HL-60 (cell line): ENCODE measurements at regions not wholly inside any gene's neighbourhood (a gene's known extent, or its start where the extent isn't known, plus 50 kb on each side); places are given as distances from the start of the nearest gene placed in this dataset.

Experiments used
- DNase-seq, 2 experiments: peaks; one replicate each; pipeline ENCODE4 v3.0.0-alpha.2; 2010 to 2020; ENCODE audit warnings: low read depth in 1 of 2, low spot score in 1 of 2
- H3K27ac ChIP-seq: fragments of 250-450 bp; sonication (Bioruptor Pico); replicated peaks from 2 replicates; pipeline ENCODE4 v1.5.1; 2020; ENCODE audit warnings: mild to moderate bottlenecking, moderate library complexity
- H3K27me3 ChIP-seq: fragments of 250-450 bp; sonication (Bioruptor Pico); 2 replicates; pipeline ENCODE4 v1.5.1; 2021; ENCODE audit warnings: mild to moderate bottlenecking, moderate library complexity; ENCODE audit not compliant: insufficient read depth, poor library complexity, severe bottlenecking
- H3K4me3 ChIP-seq: replicated peaks from 2 replicates; pipeline ENCODE4 v1.5.1; 2011; ENCODE audit warnings: mild to moderate bottlenecking, control low read depth, low read length; ENCODE audit not compliant: insufficient read depth
- GABPA ChIP-seq: IDR thresholded peaks from 2 replicates; pipeline ENCODE4 v1.6.1; 2012; ENCODE audit warnings: low read depth
- POLR2AphosphoS5 ChIP-seq: IDR thresholded peaks from 2 replicates; pipeline ENCODE4 v1.6.1; 2012; ENCODE audit warnings: low read depth
- SPI1 ChIP-seq: IDR thresholded peaks from 2 replicates; pipeline ENCODE4 v1.6.1; 2012; ENCODE audit warnings: low read depth, mild to moderate bottlenecking, borderline replicate concordance
- TF ChIP-seq, protein P1 (sequence below): IDR thresholded peaks from one replicate; pipeline ENCODE4 v1.5.1; 2011; ENCODE audit warnings: low read length, control low read depth, inconsistent platforms; ENCODE audit not compliant: insufficient read depth
- TF ChIP-seq, protein P2 (sequence below): IDR thresholded peaks from 2 replicates; pipeline ENCODE4 v1.6.1; 2012; ENCODE audit warnings: low read depth; ENCODE audit not compliant: insufficient replicate concordance

DNA sequence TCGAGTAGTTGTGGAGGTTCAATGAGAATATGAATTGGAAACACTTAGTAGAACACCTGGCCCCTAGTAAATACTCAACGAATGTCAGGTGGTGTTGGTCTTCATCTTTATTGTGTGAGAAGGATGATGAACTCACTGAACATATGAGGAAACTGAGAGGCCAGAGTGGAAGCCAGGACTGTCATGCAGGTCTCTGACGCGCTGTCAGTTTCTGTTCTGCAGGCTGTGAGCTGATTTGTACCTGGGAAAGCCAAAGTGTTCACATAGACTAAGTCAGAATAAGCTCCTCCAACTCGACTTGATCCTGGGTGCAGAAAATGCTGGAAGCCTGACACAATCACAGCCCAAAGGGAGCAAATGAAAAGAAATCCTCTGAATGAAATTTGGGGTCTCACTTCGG lies 222.2 kb downstream of the LY86 start:
- H3K27ac ChIP-seq, result no peak overlapping the region
- no peak for TF ChIP-seq SPI1
- TF ChIP-seq POLR2AphosphoS5, result no peak
- TF ChIP-seq, protein P1, sequence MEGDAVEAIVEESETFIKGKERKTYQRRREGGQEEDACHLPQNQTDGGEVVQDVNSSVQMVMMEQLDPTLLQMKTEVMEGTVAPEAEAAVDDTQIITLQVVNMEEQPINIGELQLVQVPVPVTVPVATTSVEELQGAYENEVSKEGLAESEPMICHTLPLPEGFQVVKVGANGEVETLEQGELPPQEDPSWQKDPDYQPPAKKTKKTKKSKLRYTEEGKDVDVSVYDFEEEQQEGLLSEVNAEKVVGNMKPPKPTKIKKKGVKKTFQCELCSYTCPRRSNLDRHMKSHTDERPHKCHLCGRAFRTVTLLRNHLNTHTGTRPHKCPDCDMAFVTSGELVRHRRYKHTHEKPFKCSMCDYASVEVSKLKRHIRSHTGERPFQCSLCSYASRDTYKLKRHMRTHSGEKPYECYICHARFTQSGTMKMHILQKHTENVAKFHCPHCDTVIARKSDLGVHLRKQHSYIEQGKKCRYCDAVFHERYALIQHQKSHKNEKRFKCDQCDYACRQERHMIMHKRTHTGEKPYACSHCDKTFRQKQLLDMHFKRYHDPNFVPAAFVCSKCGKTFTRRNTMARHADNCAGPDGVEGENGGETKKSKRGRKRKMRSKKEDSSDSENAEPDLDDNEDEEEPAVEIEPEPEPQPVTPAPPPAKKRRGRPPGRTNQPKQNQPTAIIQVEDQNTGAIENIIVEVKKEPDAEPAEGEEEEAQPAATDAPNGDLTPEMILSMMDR, result no peak
- TF ChIP-seq, protein P2, sequence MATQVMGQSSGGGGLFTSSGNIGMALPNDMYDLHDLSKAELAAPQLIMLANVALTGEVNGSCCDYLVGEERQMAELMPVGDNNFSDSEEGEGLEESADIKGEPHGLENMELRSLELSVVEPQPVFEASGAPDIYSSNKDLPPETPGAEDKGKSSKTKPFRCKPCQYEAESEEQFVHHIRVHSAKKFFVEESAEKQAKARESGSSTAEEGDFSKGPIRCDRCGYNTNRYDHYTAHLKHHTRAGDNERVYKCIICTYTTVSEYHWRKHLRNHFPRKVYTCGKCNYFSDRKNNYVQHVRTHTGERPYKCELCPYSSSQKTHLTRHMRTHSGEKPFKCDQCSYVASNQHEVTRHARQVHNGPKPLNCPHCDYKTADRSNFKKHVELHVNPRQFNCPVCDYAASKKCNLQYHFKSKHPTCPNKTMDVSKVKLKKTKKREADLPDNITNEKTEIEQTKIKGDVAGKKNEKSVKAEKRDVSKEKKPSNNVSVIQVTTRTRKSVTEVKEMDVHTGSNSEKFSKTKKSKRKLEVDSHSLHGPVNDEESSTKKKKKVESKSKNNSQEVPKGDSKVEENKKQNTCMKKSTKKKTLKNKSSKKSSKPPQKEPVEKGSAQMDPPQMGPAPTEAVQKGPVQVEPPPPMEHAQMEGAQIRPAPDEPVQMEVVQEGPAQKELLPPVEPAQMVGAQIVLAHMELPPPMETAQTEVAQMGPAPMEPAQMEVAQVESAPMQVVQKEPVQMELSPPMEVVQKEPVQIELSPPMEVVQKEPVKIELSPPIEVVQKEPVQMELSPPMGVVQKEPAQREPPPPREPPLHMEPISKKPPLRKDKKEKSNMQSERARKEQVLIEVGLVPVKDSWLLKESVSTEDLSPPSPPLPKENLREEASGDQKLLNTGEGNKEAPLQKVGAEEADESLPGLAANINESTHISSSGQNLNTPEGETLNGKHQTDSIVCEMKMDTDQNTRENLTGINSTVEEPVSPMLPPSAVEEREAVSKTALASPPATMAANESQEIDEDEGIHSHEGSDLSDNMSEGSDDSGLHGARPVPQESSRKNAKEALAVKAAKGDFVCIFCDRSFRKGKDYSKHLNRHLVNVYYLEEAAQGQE, result no peak
- TF ChIP-seq GABPA, result no peak
- no peak for DNase-seq
- no peak overlapping the region for H3K4me3 ChIP-seq
- no peaks in the 10 kb centered on the region for H3K27me3 ChIP-seq

DNA sequence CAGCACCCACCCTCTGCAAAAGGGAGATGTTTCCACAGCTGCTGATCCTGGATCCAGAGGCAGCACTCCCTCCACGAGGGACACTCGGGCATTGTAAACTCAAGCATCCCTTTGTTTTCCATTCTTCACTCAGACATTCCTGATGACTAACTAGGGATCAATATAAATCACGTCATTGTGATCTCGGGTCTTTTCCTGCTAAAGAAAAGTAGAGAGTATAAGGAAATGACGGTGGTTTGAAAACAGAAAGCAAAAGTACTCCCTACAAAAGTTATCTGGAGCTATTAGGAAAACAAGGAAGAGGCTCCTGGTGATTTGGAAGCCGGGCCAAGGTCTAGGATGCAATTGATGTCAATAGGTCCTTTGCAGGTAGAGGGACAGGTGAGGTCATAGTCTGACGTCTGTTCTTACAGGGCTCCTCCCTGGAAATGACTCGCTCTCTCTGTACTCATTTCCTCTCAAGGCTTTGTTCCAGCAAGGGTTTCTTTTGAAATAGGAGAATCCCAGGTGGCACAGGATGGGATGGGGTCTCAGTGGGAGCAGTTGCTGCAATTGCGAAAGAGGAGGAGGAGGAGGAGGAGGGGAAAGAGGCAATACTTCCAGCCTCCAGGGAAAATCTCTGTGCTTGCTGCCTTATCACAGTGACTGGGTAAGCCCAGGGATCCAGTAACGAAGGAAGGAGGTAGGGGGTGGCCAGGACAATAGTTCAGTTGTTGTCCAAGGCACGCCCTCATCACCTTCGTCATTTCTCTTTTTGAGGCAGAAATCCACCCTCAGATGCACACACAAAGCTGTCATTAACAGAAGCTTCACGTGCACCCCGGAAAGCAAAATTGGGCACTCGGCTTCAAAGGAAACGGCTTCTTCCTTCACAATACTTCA lies 222.8 kb downstream of the LY86 start:
- Histone ChIP-seq H3K4me3 (no peak overlapping the region), H3K27me3 (no peaks in the 10 kb centered on the region), H3K27ac (no peak overlapping the region)
- TF ChIP-seq, protein P2, result no peak
- TF ChIP-seq POLR2AphosphoS5 (no peak), SPI1 (no peak), GABPA (no peak)
- TF ChIP-seq, protein P1, result no peak
- no peak for DNase-seq

DNA sequence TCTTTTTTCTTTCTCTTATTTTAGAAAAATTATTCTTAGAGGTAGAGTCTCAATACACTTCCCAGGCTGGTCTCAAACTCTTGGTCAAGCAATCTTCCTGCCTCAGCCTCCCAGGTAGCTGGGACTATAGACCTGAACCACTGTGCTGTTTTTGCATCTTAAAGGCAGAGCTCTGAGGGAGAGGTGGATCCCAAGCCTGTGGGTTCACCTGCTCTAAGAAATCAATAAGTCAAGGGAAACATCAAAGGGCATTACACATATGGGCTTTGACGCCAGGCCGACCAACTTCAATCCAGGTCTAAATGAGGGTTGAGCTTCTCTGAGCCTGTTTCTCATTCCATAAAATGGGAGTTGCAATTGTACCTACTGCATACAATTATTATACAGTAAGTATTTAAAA lies 223.9 kb downstream of the LY86 start:
- Histone ChIP-seq H3K27ac (no peak overlapping the region), H3K4me3 (no peak overlapping the region), H3K27me3 (no peaks in the 10 kb centered on the region)
- TF ChIP-seq SPI1 (no peak), GABPA (no peak)
- TF ChIP-seq, protein P2, result no peak
- TF ChIP-seq, protein P1, result no peak
- no peak for DNase-seq
